Stimulated activated memory B cell treated with anti-CD40 and anti-IgM and Interleukin-4, amounts not matched to agents 10 μg/mL and 1 μg/mL and 100 μg/mL, for 72 hours (primary cell): ENCODE measurements at regions not wholly inside any gene's neighbourhood (a gene's known extent, or its start where the extent isn't known, plus 50 kb on each side); places are given as distances from the start of the nearest gene placed in this dataset.

ENCODE experiments used
- ATAC-seq: fragments of 150-1000 bp; cut with Tn5 transposase; 2 replicates; pipeline ENCODE4 v1.10.0; 2021
- H3K27ac Mint-ChIP-seq: one replicate; pipeline ENCODE4 v1.8.0; 2022; ENCODE audit warnings: mild to moderate bottlenecking, mixed read lengths
- H3K27me3 Mint-ChIP-seq: one replicate; pipeline ENCODE4 v1.8.0; 2022; ENCODE audit warnings: mixed read lengths
- H3K36me3 Mint-ChIP-seq: one replicate; pipeline ENCODE4 v1.8.0; 2022; ENCODE audit warnings: mixed read lengths
- H3K4me1 Mint-ChIP-seq: one replicate; pipeline ENCODE4 v1.8.0; 2022; ENCODE audit warnings: mixed read lengths
- H3K4me3 Mint-ChIP-seq: one replicate; pipeline ENCODE4 v1.8.0; 2022; ENCODE audit warnings: mild to moderate bottlenecking, moderate library complexity, mixed read lengths
- H3K9me3 Mint-ChIP-seq: one replicate; pipeline ENCODE4 v1.8.0; 2022; ENCODE audit warnings: mixed read lengths

- ATAC-seq = no peak
Observed at GRCh38 chr3:193935916-193936315, 200.0 kb upstream of the HES1 start.

GRCh38 chr3:193938613-193939012 is 197.3 kb upstream of the HES1 start:
- no peak for ATAC-seq

More at GRCh38 chr3:193935916-193936315, 200.0 kb upstream of the HES1 start:
- no peak overlapping the region for H3K27ac Mint-ChIP-seq
- no peaks in the 10 kb centered on the region for H3K9me3 Mint-ChIP-seq
- no peak overlapping the region for H3K4me3 Mint-ChIP-seq
- no peaks in the 10 kb centered on the region for H3K4me1 Mint-ChIP-seq
- no peaks in the 10 kb centered on the region for H3K36me3 Mint-ChIP-seq
- peaks cover 9% of the 10 kb centered on the region for H3K27me3 Mint-ChIP-seq

GRCh38 chr3:193939527-193939926 is 196.4 kb upstream of the HES1 start:
- Mint-ChIP-seq H3K9me3 (no peaks in the 10 kb centered on the region), H3K27ac (no peak overlapping the region), H3K27me3 (peaks cover 9% of the 10 kb centered on the region), H3K4me1 (peaks cover 7% of the 10 kb centered on the region), H3K4me3 (no peak overlapping the region), H3K36me3 (no peaks in the 10 kb centered on the region)
- ATAC-seq = no peak

More at GRCh38 chr3:193938613-193939012, 197.3 kb upstream of the HES1 start:
- no peaks in the 10 kb centered on the region for H3K36me3 Mint-ChIP-seq
- H3K27ac Mint-ChIP-seq = no peak overlapping the region
- peaks cover 7% of the 10 kb centered on the region for H3K4me1 Mint-ChIP-seq
- peaks cover 9% of the 10 kb centered on the region for H3K27me3 Mint-ChIP-seq
- H3K9me3 Mint-ChIP-seq = no peaks in the 10 kb centered on the region
- H3K4me3 Mint-ChIP-seq = no peak overlapping the region

- H3K4me1 Mint-ChIP-seq = peaks cover 7% of the 10 kb centered on the region
- no peaks in the 10 kb centered on the region for H3K9me3 Mint-ChIP-seq
- H3K36me3 Mint-ChIP-seq = no peaks in the 10 kb centered on the region
- H3K27ac Mint-ChIP-seq = no peak overlapping the region
- peaks cover 2% of the 10 kb centered on the region for H3K27me3 Mint-ChIP-seq
- ATAC-seq = no peak
- H3K4me3 Mint-ChIP-seq = no peak overlapping the region
Observed at GRCh38 chr3:193940526-193940925, 195.4 kb upstream of the HES1 start.

- no peak for ATAC-seq
- H3K9me3 Mint-ChIP-seq = no peaks in the 10 kb centered on the region
- no peak overlapping the region for H3K27ac Mint-ChIP-seq
- H3K27me3 Mint-ChIP-seq = peaks cover 9% of the 10 kb centered on the region
- no peak overlapping the region for H3K4me3 Mint-ChIP-seq
- H3K36me3 Mint-ChIP-seq = no peaks in the 10 kb centered on the region
- peaks cover 7% of the 10 kb centered on the region for H3K4me1 Mint-ChIP-seq
Observed at GRCh38 chr3:193941486-193941885, 194.5 kb upstream of the HES1 start.

GRCh38 chr3:193942516-193943055 is 193.4 kb upstream of the HES1 start:
- H3K4me3 Mint-ChIP-seq = no peak overlapping the region
- peaks cover 9% of the 10 kb centered on the region for H3K27me3 Mint-ChIP-seq
- no peaks in the 10 kb centered on the region for H3K36me3 Mint-ChIP-seq
- no peak overlapping the region for H3K27ac Mint-ChIP-seq
- H3K9me3 Mint-ChIP-seq = no peaks in the 10 kb centered on the region
- no peak for ATAC-seq
- peaks cover 7% of the 10 kb centered on the region for H3K4me1 Mint-ChIP-seq

GRCh38 chr3:193943200-193943599 is 192.7 kb upstream of the HES1 start:
- ATAC-seq = no peak
- no peaks in the 10 kb centered on the region for H3K36me3 Mint-ChIP-seq
- H3K27ac Mint-ChIP-seq = no peak overlapping the region
- no peaks in the 10 kb centered on the region for H3K9me3 Mint-ChIP-seq
- H3K27me3 Mint-ChIP-seq = peaks cover 10% of the 10 kb centered on the region
- H3K4me1 Mint-ChIP-seq = peaks cover 7% of the 10 kb centered on the region
- no peak overlapping the region for H3K4me3 Mint-ChIP-seq

GRCh38 chr3:193943851-193944517 is 192.0 kb upstream of the HES1 start:
- no peak for ATAC-seq
- Mint-ChIP-seq H3K9me3 (no peaks in the 10 kb centered on the region), H3K4me3 (no peak overlapping the region), H3K27me3 (peaks cover 17% of the 10 kb centered on the region), H3K4me1 (peaks cover 14% of the 10 kb centered on the region), H3K36me3 (no peaks in the 10 kb centered on the region), H3K27ac (no peak overlapping the region)

- no peak for ATAC-seq
- no peak overlapping the region for H3K4me3 Mint-ChIP-seq
- no peaks in the 10 kb centered on the region for H3K9me3 Mint-ChIP-seq
- no peak overlapping the region for H3K27ac Mint-ChIP-seq
- H3K36me3 Mint-ChIP-seq = no peaks in the 10 kb centered on the region
- H3K4me1 Mint-ChIP-seq = peaks cover 15% of the 10 kb centered on the region
- H3K27me3 Mint-ChIP-seq = peaks cover 19% of the 10 kb centered on the region
Observed at GRCh38 chr3:193944518-193944884, 191.4 kb upstream of the HES1 start.

- H3K4me3 Mint-ChIP-seq = no peak overlapping the region
- peaks cover 19% of the 10 kb centered on the region for H3K27me3 Mint-ChIP-seq
- ATAC-seq = no peak
- H3K27ac Mint-ChIP-seq = no peak overlapping the region
- peaks cover 15% of the 10 kb centered on the region for H3K4me1 Mint-ChIP-seq
- H3K9me3 Mint-ChIP-seq = no peaks in the 10 kb centered on the region
- no peaks in the 10 kb centered on the region for H3K36me3 Mint-ChIP-seq
Observed at GRCh38 chr3:193945143-193945542, 190.8 kb upstream of the HES1 start.

- Mint-ChIP-seq H3K36me3 (no peaks in the 10 kb centered on the region), H3K27ac (no peak overlapping the region), H3K9me3 (no peaks in the 10 kb centered on the region), H3K27me3 (peaks cover 19% of the 10 kb centered on the region), H3K4me1 (peaks cover 15% of the 10 kb centered on the region), H3K4me3 (no peak overlapping the region)
- no peak for ATAC-seq
Observed at GRCh38 chr3:193946945-193947344, 189.0 kb upstream of the HES1 start.

GRCh38 chr3:193947596-193947995 is 188.4 kb upstream of the HES1 start:
- no peak overlapping the region for H3K4me3 Mint-ChIP-seq
- H3K27me3 Mint-ChIP-seq = peaks cover 19% of the 10 kb centered on the region
- H3K4me1 Mint-ChIP-seq = peaks cover 15% of the 10 kb centered on the region
- ATAC-seq = no peak
- no peaks in the 10 kb centered on the region for H3K9me3 Mint-ChIP-seq
- H3K27ac Mint-ChIP-seq = no peak overlapping the region
- no peaks in the 10 kb centered on the region for H3K36me3 Mint-ChIP-seq

GRCh38 chr3:193948459-193948858 is 187.5 kb upstream of the HES1 start:
- H3K36me3 Mint-ChIP-seq = peaks cover 2% of the 10 kb centered on the region
- H3K4me1 Mint-ChIP-seq = peaks cover 8% of the 10 kb centered on the region
- H3K27ac Mint-ChIP-seq = no peak overlapping the region
- H3K4me3 Mint-ChIP-seq = no peak overlapping the region
- no peak for ATAC-seq
- H3K27me3 Mint-ChIP-seq = peaks cover 23% of the 10 kb centered on the region
- H3K9me3 Mint-ChIP-seq = peaks cover under 1% of the 10 kb centered on the region

- Mint-ChIP-seq H3K9me3 (peaks cover 15% of the 10 kb centered on the region), H3K27ac (no peak overlapping the region), H3K36me3 (peaks cover 6% of the 10 kb centered on the region), H3K27me3 (peaks cover 19% of the 10 kb centered on the region), H3K4me1 (peaks cover 8% of the 10 kb centered on the region), H3K4me3 (no peak overlapping the region)
- ATAC-seq = no peak
Observed at GRCh38 chr3:193951859-193952258, 184.1 kb upstream of the HES1 start.

GRCh38 chr3:193954752-193955151 is 181.2 kb upstream of the HES1 start:
- ATAC-seq = no peak
- Mint-ChIP-seq H3K27me3 (peaks cover 29% of the 10 kb centered on the region), H3K9me3 (peaks cover 15% of the 10 kb centered on the region), H3K27ac (no peak overlapping the region), H3K36me3 (peaks cover 6% of the 10 kb centered on the region), H3K4me3 (no peak overlapping the region), H3K4me1 (no peaks in the 10 kb centered on the region)

GRCh38 chr3:193955719-193956118 is 180.2 kb upstream of the HES1 start:
- H3K27me3 Mint-ChIP-seq = peaks cover 38% of the 10 kb centered on the region
- peaks cover 6% of the 10 kb centered on the region for H3K36me3 Mint-ChIP-seq
- no peak for ATAC-seq
- no peaks in the 10 kb centered on the region for H3K4me1 Mint-ChIP-seq
- H3K4me3 Mint-ChIP-seq = no peak overlapping the region
- peaks cover 15% of the 10 kb centered on the region for H3K9me3 Mint-ChIP-seq
- H3K27ac Mint-ChIP-seq = no peak overlapping the region
